GM18520 (cell line): ENCODE measurements at regions not wholly inside any gene's neighbourhood (a gene's known extent, or its start where the extent isn't known, plus 50 kb on each side); places are given as distances from the start of the nearest gene placed in this dataset.

Source experiments
- ATAC-seq: cut with Tn5 transposase; IDR thresholded peaks from one replicate; pipeline ENCODE4 v1.9.1; 2021; ENCODE audit not compliant: unreplicated experiment

GRCh38 chr4:46684041-46684440 lies 225.0 kb downstream of the COX7B2 start:
- no peak for ATAC-seq

- no peak for ATAC-seq
These were observed 232.7 kb downstream of the COX7B2 start for GRCh38 chr4:46676364-46676763.

- ATAC-seq: no peak
These were observed 234.7 kb downstream of the COX7B2 start for GRCh38 chr4:46674326-46674725.

- no peak for ATAC-seq
These were observed 241.3 kb downstream of the COX7B2 start for GRCh38 chr4:46667790-46668189.

- ATAC-seq: peak; percentile 49
These were observed 253.0 kb downstream of the COX7B2 start for GRCh38 chr4:46656071-46656470.

GRCh38 chr4:46653842-46654241 lies 255.2 kb downstream of the COX7B2 start:
- no peak for ATAC-seq

- no peak for ATAC-seq
These were observed 259.5 kb upstream of the GABRA2 start for GRCh38 chr4:46649390-46649789.

- ATAC-seq: peak; percentile 86
These were observed 258.3 kb upstream of the GABRA2 start for GRCh38 chr4:46648088-46648744.

GRCh38 chr4:46645126-46645525 lies 255.2 kb upstream of the GABRA2 start:
- no peak for ATAC-seq
